Activated CD4-positive, alpha-beta T cell treated with anti-CD3 and anti-CD28 coated beads, Interleukin-2, amount 10 ng/mL, durations not matched to agents 7 days and 5 days (primary cell): ENCODE measurements at regions not wholly inside any gene's neighbourhood (a gene's known extent, or its start where the extent isn't known, plus 50 kb on each side); places are given as distances from the start of the nearest gene placed in this dataset.

Experiments used
- CTCF ChIA-PET: fragments of 350-600 bp; sonication (Branson Sonifier 250); formaldehyde crosslinking; loops from one replicate; lab custom pipeline; 2021; ENCODE audit warnings: antibody characterized with exemption; lab: Charles Lee
- POLR2A ChIA-PET: fragments of 350-600 bp; sonication (Branson Sonifier 250); formaldehyde crosslinking; loops from one replicate; lab custom pipeline; 2021; ENCODE audit warnings: antibody characterized with exemption; lab: Charles Lee
- DNase-seq: peaks from one replicate; pipeline ENCODE4 v3.0.0-alpha.2; 2020
- H3K27ac Mint-ChIP-seq: one replicate; pipeline ENCODE4 v1.8.0; 2021; ENCODE audit warnings: mild to moderate bottlenecking, moderate library complexity, mixed read lengths
- H3K27me3 Mint-ChIP-seq: one replicate; pipeline ENCODE4 v1.8.0; 2021; ENCODE audit warnings: mixed read lengths
- H3K36me3 Mint-ChIP-seq: one replicate; pipeline ENCODE4 v1.8.0; 2021; ENCODE audit warnings: low read depth, mixed read lengths
- H3K4me1 Mint-ChIP-seq: one replicate; pipeline ENCODE4 v1.8.0; 2021; ENCODE audit warnings: mixed read lengths
- H3K4me3 Mint-ChIP-seq: one replicate; pipeline ENCODE4 v1.8.0; 2021; ENCODE audit warnings: mild to moderate bottlenecking, moderate library complexity, mixed read lengths
- H3K9me3 Mint-ChIP-seq: one replicate; pipeline ENCODE4 v1.8.0; 2021; ENCODE audit warnings: mixed read lengths

DNA sequence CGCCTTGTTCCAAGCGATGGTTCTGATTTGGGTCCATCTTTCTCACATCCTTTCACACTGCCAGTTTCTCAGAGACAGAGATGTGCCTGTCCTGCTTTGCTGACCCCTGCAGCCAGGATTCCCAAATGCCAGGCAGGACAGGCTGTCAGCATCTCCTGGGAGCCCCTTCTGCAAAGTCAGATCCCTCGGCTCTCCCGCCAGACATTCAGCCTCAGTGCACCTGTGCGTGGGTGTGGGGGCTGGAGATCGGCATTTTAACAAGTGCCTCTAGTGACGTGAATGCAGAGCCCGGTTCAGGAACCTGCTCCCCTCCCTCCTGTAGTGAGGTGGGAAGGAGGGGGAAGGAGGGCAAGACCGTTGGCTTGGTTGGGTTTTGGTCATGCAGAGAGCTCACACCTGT, 108.9 kb upstream of the FGF3 start:
- Mint-ChIP-seq H3K27me3 (peaks cover 28% of the 10 kb centered on the region), H3K4me1 (peaks cover 4% of the 10 kb centered on the region), H3K36me3 (no peaks in the 10 kb centered on the region), H3K9me3 (no peaks in the 10 kb centered on the region), H3K27ac (no peak overlapping the region), H3K4me3 (no peak overlapping the region)
- no peak for DNase-seq
- POLR2A ChIA-PET: no interaction called here
- CTCF ChIA-PET: no interaction called here

- Mint-ChIP-seq H3K27me3 (peaks cover 31% of the 10 kb centered on the region), H3K4me1 (peaks cover 4% of the 10 kb centered on the region), H3K9me3 (no peaks in the 10 kb centered on the region), H3K27ac (no peak overlapping the region), H3K36me3 (no peaks in the 10 kb centered on the region), H3K4me3 (no peak overlapping the region)
- ChIA-PET POLR2A (no interaction called here), CTCF (no interaction called here)
- no peak for DNase-seq
Observed at GRCh38 chr11:69928975-69929374, 109.8 kb upstream of the FGF3 start.

DNA sequence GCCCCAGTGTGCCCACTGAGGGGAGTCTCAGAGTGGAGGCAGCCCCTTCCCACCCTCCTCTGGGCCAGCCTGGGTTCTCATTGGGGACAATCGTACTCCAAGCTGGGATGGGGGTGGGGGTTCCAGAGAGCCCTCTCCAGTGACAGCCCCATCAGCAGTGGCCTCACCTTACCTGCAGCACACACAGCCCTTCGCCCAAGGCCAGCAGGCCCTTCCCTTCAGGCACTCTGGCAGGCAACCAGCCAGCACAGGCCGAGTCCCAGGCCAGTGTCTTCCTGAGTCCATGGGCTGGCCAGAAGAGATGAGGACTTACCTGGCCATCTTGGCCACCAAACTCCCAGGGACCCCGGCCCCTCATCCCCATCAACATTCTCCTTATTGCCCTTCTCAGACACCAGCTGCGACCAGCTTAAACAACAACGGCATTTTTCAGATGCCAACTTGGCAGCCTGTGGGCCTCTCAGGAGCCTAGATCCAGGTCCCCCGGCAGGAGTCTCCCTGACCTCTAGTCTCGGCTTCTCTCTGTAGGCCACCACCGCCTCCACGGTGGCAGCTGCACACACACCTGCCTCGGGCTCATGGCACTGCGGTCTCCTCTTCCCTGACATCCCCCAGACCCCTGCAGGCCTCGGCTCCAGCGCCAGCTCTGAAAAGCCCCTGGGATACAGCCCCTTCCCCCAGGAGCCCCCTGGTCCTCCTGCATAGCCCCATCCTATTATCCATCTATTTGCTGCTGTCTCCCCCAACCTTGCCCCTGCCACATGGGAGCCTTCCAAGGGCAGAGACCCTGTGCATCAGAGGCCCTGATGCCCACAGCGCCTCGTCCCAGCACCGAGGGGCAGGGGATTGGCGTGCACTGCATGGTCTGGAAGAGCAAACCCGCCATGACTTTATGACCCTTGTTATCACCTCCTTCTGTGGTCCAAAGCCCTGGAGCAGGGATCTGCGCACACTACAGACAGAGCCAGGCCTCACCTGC, 111.2 kb upstream of the FGF3 start:
- POLR2A ChIA-PET: no interaction called here
- peaks cover 4% of the 10 kb centered on the region for H3K4me1 Mint-ChIP-seq
- H3K36me3 Mint-ChIP-seq: no peaks in the 10 kb centered on the region
- H3K27ac Mint-ChIP-seq: no peak overlapping the region
- H3K27me3 Mint-ChIP-seq: peaks cover 19% of the 10 kb centered on the region
- CTCF ChIA-PET: no interaction called here
- DNase-seq: no peak
- no peak overlapping the region for H3K4me3 Mint-ChIP-seq
- H3K9me3 Mint-ChIP-seq: no peaks in the 10 kb centered on the region

DNA sequence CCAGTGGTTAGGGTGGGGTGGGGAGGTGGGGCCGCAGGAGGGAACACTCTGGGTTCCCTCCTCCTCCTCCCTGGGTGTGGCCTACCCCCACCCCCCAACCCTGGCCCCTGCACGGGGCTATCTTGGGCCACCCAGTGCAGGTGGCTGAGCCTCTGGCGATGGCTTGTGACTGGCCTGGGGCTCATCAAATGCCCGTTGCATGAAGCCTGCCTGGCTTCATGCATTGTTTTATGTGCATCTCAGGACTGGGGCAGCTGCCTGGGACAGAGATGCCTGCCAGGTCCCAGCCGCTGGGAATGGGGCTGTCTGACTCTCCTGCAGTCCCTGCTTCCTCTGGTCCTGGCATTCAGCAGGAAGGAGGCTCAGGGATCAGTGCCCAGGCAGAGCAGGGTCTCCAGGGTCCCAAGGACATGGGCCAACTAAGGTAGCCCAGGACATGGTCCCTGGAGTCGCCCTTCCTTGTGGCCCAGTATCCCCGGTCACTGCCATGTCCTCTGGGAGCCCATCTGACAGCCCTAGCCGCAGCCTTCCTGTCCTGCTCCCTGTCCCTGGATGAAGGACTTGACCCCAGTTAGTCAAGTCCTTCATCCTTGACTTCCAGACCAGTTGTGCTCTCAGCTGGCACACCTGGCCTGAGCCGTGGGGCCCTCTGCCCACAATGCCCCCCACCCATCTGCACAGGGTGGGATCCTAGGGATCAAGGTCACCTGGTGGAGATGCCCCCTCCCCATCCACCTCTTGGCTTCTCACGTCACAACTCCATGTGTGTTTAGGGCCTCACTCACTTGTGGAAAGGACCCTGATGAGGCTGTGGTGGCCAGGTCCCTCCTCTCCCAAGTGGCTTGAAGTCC, 112.1 kb upstream of the FGF3 start:
- H3K36me3 Mint-ChIP-seq: no peaks in the 10 kb centered on the region
- H3K9me3 Mint-ChIP-seq: no peaks in the 10 kb centered on the region
- no peak overlapping the region for H3K4me3 Mint-ChIP-seq
- peaks cover 13% of the 10 kb centered on the region for H3K27me3 Mint-ChIP-seq
- POLR2A ChIA-PET: no interaction called here
- no peak overlapping the region for H3K27ac Mint-ChIP-seq
- CTCF ChIA-PET: no interaction called here
- no peaks in the 10 kb centered on the region for H3K4me1 Mint-ChIP-seq
- no peak for DNase-seq

DNA sequence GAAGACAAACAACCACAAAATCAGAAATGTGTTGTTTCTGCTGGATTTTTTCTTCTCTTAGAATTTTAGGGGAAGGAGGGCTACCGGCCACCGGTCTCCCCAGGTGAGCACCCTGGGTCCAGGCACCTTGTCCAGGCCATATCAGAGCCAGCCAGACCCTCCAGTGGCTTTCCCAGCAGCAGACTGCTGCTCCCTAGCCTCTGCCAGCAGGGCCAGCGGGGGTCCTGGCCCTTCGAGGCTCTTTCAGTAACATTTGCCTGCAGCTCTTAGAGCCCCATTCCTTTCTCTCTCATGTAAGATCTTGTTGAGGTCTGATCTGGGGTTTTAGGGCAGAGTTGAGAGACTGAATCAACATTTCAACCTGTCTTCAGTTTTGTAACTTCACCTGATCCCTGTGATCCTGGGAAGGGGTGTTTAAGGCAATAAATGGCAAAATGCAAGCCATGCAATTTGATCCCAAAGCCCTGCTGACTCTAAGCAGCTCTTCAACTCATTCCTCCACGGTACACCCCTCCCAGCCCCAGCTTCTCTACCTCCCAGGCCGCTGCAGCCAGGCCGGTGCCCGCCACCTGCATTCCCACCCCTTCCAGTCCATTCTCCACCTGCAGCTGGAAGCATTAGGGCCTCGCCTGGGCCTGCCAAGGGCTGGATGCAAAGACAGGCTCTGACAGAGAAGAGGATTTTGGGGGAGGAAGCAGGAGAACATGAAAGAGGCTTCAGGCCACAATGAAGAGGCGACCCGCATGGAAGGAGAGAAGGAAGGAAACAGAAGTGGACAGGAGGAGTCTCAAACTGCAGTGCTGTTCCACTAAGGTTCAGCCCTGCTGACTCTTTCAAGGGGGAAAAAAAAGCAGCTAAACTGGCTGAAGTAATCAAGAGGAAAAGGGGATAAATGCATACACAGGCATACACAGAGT, 113.0 kb upstream of the FGF3 start:
- ChIA-PET POLR2A (no interaction called here), CTCF (no interaction called here)
- no peaks in the 10 kb centered on the region for H3K9me3 Mint-ChIP-seq
- peaks cover 11% of the 10 kb centered on the region for H3K27me3 Mint-ChIP-seq
- no peak overlapping the region for H3K27ac Mint-ChIP-seq
- H3K36me3 Mint-ChIP-seq: no peaks in the 10 kb centered on the region
- DNase-seq: no peak
- H3K4me3 Mint-ChIP-seq: no peak overlapping the region
- no peaks in the 10 kb centered on the region for H3K4me1 Mint-ChIP-seq

- Mint-ChIP-seq H3K27ac (no peak overlapping the region), H3K36me3 (no peaks in the 10 kb centered on the region), H3K27me3 (peaks cover 6% of the 10 kb centered on the region), H3K9me3 (no peaks in the 10 kb centered on the region), H3K4me1 (no peaks in the 10 kb centered on the region), H3K4me3 (no peak overlapping the region)
- POLR2A ChIA-PET: no interaction called here
- CTCF ChIA-PET: no interaction called here
- no peak for DNase-seq
Observed at GRCh38 chr11:69934861-69935494, 115.8 kb upstream of the FGF3 start.

DNA sequence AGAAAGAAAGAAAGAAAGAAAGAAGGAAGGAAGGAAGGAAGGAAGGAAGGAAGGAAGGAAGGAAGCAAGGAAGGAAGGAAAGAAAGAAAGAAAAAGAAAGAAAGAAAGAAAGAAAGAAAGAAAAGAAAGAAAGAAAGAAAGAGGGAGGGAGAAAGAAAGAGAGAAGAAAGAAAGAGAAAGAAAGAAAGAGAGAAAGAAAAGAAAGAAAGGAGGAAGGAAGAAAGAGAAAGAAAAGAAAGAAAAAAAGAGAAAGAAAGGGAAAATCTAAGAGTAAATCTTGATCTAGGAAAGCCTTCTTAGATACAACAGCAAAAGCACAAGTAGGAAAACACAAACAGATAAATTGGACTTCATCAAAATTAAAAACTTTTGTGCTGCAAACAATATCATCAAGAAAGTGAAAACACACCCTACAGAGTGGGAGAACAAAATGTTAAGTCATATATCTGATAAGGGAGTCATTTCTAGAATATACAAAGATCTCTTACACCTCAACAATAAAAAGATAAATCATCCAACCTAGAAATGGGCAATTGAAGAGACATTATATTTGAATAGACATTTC, 116.8 kb upstream of the FGF3 start:
- no peak overlapping the region for H3K4me3 Mint-ChIP-seq
- no peaks in the 10 kb centered on the region for H3K9me3 Mint-ChIP-seq
- ChIA-PET CTCF (interaction anchor here (0.6 kb wide), 1 partner anchor 300 kb away, joined by 3 read pairs; no protein-coding TSS in a partner anchor), POLR2A (no interaction called here)
- H3K27ac Mint-ChIP-seq: no peak overlapping the region
- no peak for DNase-seq
- H3K4me1 Mint-ChIP-seq: no peaks in the 10 kb centered on the region
- H3K27me3 Mint-ChIP-seq: peaks cover 6% of the 10 kb centered on the region
- H3K36me3 Mint-ChIP-seq: no peaks in the 10 kb centered on the region

DNA sequence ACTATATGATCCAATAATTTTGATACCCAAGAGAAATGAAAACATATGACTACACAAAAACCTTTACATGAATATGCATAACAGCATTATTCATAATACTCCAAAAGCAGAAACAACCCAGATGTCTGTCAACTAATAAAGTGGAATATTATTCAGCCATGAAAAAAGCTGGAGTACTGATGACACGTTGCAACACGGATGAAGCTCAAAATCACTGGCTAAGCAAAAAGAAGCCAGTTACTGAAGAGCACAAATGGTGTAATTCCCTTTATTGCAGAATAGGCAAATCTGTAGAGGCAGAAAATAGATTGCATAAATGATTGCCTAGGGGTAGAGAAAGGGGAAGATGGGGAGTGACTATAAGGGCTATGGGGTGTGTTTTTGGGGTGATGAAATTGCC, 117.6 kb upstream of the FGF3 start:
- POLR2A ChIA-PET: no interaction called here
- H3K4me3 Mint-ChIP-seq: no peak overlapping the region
- CTCF ChIA-PET: interaction anchor here (0.6 kb wide), 1 partner anchor 301 kb away, joined by 3 read pairs; no protein-coding TSS in a partner anchor
- no peaks in the 10 kb centered on the region for H3K4me1 Mint-ChIP-seq
- no peaks in the 10 kb centered on the region for H3K9me3 Mint-ChIP-seq
- H3K36me3 Mint-ChIP-seq: no peaks in the 10 kb centered on the region
- H3K27ac Mint-ChIP-seq: no peak overlapping the region
- H3K27me3 Mint-ChIP-seq: peaks cover 6% of the 10 kb centered on the region
- no peak for DNase-seq

DNA sequence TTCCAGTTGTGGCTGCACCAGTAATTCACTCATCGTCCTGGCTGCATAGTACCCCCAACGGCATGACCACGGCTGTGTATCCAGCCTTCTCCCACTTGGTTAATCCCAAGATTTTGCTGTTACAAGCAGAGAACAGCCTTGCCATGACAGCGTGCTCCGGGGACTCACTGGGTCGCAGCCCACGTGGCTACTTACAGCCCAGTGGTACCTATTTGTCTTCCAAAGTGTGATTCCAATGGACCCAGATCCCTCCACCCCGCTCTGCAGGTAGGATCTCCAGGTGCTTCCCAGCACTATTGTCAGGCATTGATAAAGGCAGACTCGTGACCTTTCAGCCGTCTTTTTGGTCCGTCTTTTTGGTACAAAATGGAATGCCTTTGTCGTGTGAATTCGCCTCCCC, 119.0 kb upstream of the FGF3 start:
- no peaks in the 10 kb centered on the region for H3K4me1 Mint-ChIP-seq
- no peak overlapping the region for H3K4me3 Mint-ChIP-seq
- no peaks in the 10 kb centered on the region for H3K36me3 Mint-ChIP-seq
- POLR2A ChIA-PET: no interaction called here
- peaks cover 6% of the 10 kb centered on the region for H3K27me3 Mint-ChIP-seq
- CTCF ChIA-PET: no interaction called here
- DNase-seq: no peak
- no peak overlapping the region for H3K27ac Mint-ChIP-seq
- H3K9me3 Mint-ChIP-seq: no peaks in the 10 kb centered on the region

GRCh38 chr11:69939551-69940245, 120.5 kb upstream of the FGF3 start:
- H3K4me1 Mint-ChIP-seq: no peaks in the 10 kb centered on the region
- no peak for DNase-seq
- no peaks in the 10 kb centered on the region for H3K36me3 Mint-ChIP-seq
- no peak overlapping the region for H3K27ac Mint-ChIP-seq
- ChIA-PET POLR2A (no interaction called here), CTCF (no interaction called here)
- no peak overlapping the region for H3K4me3 Mint-ChIP-seq
- peaks cover 3% of the 10 kb centered on the region for H3K27me3 Mint-ChIP-seq
- H3K9me3 Mint-ChIP-seq: no peaks in the 10 kb centered on the region

DNA sequence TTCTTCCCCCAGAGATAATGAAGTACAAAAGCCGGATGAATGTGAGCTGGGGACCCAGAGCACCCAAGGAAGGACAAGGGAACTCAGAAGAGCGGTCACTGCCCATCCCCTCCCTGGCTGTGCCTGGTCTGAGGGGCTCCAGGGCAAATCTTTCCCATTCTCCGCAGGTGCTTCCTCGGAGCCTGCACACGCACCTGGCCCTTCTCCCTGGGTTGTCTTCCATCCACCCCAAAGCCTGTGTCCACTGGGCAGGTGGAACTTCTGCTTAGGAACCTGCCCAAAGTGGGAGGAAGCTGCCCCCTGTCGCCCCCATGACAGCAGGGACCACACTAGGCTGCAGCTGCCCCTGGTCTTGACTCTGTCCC, 121.0 kb upstream of the FGF3 start:
- ChIA-PET CTCF (no interaction called here), POLR2A (no interaction called here)
- H3K4me3 Mint-ChIP-seq: no peak overlapping the region
- no peaks in the 10 kb centered on the region for H3K36me3 Mint-ChIP-seq
- H3K9me3 Mint-ChIP-seq: no peaks in the 10 kb centered on the region
- H3K27me3 Mint-ChIP-seq: peaks cover 3% of the 10 kb centered on the region
- DNase-seq: no peak
- no peak overlapping the region for H3K27ac Mint-ChIP-seq
- H3K4me1 Mint-ChIP-seq: no peaks in the 10 kb centered on the region
